Gastrocnemius medialis (tissue), 4 donors: ENCODE measurements at regions not wholly inside any gene's neighbourhood (a gene's known extent, or its start where the extent isn't known, plus 50 kb on each side); places are given as distances from the start of the nearest gene placed in this dataset.

Experiments
- CTCF ChIP-seq, 5 experiments: fragments of 450-650 bp in 3 of 5; fragments of 200-600 bp in 2 of 5; sonication (generic) in 2 of 5; IDR thresholded peaks in 4 of 5; conservative IDR thresholded peaks in 1 of 5; 1 replicate in 4 of 5; 2 replicates in 1 of 5; pipeline ENCODE4 v1.5.1; 2016 to 2019; ENCODE audit warnings: antibody characterized with exemption in 5 of 5, mild to moderate bottlenecking in 3 of 5, moderate library complexity in 3 of 5
- POLR2A ChIP-seq, 2 donors: fragments of 450-650 bp; IDR thresholded peaks; one replicate each; pipeline ENCODE4 v1.6.1; 2017; ENCODE audit warnings: antibody characterized with exemption in 2 of 2, mild to moderate bottlenecking in 2 of 2, moderate library complexity in 2 of 2

DNA sequence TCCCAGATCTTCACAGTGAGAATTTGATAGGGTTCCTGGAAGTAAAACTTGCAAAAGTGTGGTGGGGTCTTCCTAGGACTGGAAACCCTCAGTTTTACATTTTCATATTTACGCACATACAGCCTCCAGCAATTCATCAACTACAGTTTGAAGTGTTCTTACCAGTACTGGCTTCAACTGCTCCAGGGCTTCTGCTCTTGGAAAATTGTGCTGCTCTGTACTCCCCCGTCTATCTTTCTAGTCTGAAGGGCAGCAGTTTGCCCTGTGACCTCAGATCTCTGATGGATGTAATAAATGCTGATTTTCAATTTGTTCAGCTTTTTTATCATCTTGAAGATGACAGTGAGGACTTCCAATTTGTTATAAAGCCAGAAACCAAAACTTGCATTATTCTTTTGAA lies 458.9 kb upstream of the FSTL5 start:
- TF ChIP-seq CTCF (IDR thresholded peaks at IDR 0.05 in 4 of 5, conservative IDR thresholded peaks at IDR 0.05 in 1 of 5) = no peak
- no peak for TF ChIP-seq POLR2A (IDR thresholded peaks at IDR 0.05)
